ENCODE measurements at regions not wholly inside any gene's neighbourhood (a gene's known extent, or its start where the extent isn't known, plus 50 kb on each side); places are given as distances from the start of the nearest gene placed in this dataset.
"Not testable (repeated sequence)": the region's sequence is repeated elsewhere in the genome, so short reads cannot be mapped to it uniquely, and the experiment has no call there.

GRCh38 chr2:163026136-163026775 is 187.7 kb upstream of the KCNH7 start:
- WGBS, 2 donors, result 59 to 68% methylated on average over 37 to 43 of the region's 43 CpGs
- ATAC-seq (ENCODE audit: low FRiP score); H3K27ac ChIP-seq (ENCODE audit: low read depth in 1 of 2, low read length in 2 of 2); H3K4me3 ChIP-seq (ENCODE audit: low read length in 2 of 2); H3K27me3 ChIP-seq (ENCODE audit: control insufficient read depth in 1 of 2, insufficient read depth in 2 of 2, low read length in 1 of 2); H3K9me3 ChIP-seq (ENCODE audit: control insufficient read depth, low read length); H3K36me3 ChIP-seq (ENCODE audit: control insufficient read depth in 1 of 2, insufficient read depth in 2 of 2, low read length in 1 of 2); H3K4me1 ChIP-seq (ENCODE audit: control insufficient read depth in 1 of 2, insufficient read depth in 2 of 2, low read length in 2 of 2); intact Hi-C loops (cut with DNase I): not testable (repeated sequence)
- peak in 1 of 2 donors; percentile 23 for DNase-seq

GRCh38 chr2:163016882-163017281 is 178.3 kb upstream of the KCNH7 start:
- H3K4me3 ChIP-seq (ENCODE audit: low read length in 2 of 2); H3K4me1 ChIP-seq (ENCODE audit: control insufficient read depth in 1 of 2, insufficient read depth in 2 of 2, low read length in 2 of 2); intact Hi-C loops (cut with DNase I); H3K27ac ChIP-seq (ENCODE audit: low read depth in 1 of 2, low read length in 2 of 2); H3K27me3 ChIP-seq (ENCODE audit: control insufficient read depth in 1 of 2, insufficient read depth in 2 of 2, low read length in 1 of 2); H3K9me3 ChIP-seq (ENCODE audit: control insufficient read depth, low read length); H3K36me3 ChIP-seq (ENCODE audit: control insufficient read depth in 1 of 2, insufficient read depth in 2 of 2, low read length in 1 of 2); ATAC-seq (ENCODE audit: low FRiP score): not testable (repeated sequence)
- peak in 1 of 2 donors; percentile 53 for DNase-seq
- WGBS, 2 donors, result 62 to 75% methylated on average over 5 of the region's 5 CpGs

DNA sequence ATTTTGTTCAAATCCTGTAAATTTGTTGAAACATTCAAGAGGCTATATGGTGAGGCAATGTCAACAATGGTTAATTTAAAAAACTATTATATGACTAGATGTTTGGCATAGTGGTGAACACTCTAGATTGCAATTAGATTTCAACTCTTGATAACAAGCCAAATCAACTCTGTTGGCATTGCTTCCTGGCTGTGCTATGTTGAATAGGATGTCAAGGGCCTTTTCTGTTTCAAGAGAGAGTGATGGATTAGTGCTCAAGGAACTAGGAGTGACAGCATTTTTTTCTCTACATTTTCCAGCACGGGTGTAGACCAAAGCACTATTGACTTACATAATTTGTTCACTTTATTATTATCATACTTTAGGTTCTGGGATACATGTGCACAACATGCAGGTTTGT is 172.4 kb upstream of the KCNH7 start:
- ATAC-seq (ENCODE audit: low FRiP score) (no peak), DNase-seq (no peak)
- 22 to 31% methylated on average over 1 of the region's 1 CpG for WGBS, 2 donors
- H3K9me3 ChIP-seq (ENCODE audit: control insufficient read depth, low read length), result no peaks in the 10 kb centered on the region
- H3K4me1 ChIP-seq (ENCODE audit: control insufficient read depth in 1 of 2, insufficient read depth in 2 of 2, low read length in 2 of 2), result no peaks in the 10 kb centered on the region
- no peak overlapping the region for H3K4me3 ChIP-seq (ENCODE audit: low read length in 2 of 2)
- H3K27me3 ChIP-seq (ENCODE audit: control insufficient read depth in 1 of 2, insufficient read depth in 2 of 2, low read length in 1 of 2), result no peaks in the 10 kb centered on the region
- no peak overlapping the region for H3K27ac ChIP-seq (ENCODE audit: low read depth in 1 of 2, low read length in 2 of 2)
- H3K36me3 ChIP-seq (ENCODE audit: control insufficient read depth in 1 of 2, insufficient read depth in 2 of 2, low read length in 1 of 2), result no peaks in the 10 kb centered on the region
- intact Hi-C loops (cut with DNase I), result no loop called here

DNA sequence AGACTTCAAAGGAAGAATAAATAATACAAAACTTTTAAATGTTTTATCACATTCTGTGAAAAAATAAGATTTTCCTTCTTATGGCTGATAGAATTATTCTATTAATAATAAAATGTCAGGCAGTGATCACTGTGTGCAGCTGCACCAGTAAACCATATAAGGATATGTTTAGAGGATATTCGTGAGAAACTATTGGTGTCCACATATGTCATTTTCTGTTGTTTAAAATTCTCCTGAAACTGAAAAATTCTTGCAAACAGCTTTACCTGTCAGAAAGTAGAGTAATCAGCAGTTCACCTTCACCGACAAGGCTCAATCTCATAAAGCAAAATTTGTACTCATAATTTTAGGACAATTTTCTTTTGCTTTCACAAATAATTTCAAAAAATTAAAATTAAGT is 170.1 kb upstream of the KCNH7 start:
- intact Hi-C loops (cut with DNase I), result no loop called here
- DNase-seq (no peak), ATAC-seq (ENCODE audit: low FRiP score) (no peak)
- no peaks in the 10 kb centered on the region for H3K9me3 ChIP-seq (ENCODE audit: control insufficient read depth, low read length)
- H3K4me3 ChIP-seq (ENCODE audit: low read length in 2 of 2), result no peak overlapping the region
- no peaks in the 10 kb centered on the region for H3K36me3 ChIP-seq (ENCODE audit: control insufficient read depth in 1 of 2, insufficient read depth in 2 of 2, low read length in 1 of 2)
- no peaks in the 10 kb centered on the region for H3K27me3 ChIP-seq (ENCODE audit: control insufficient read depth in 1 of 2, insufficient read depth in 2 of 2, low read length in 1 of 2)
- 83 to 88% methylated on average over 2 of the region's 2 CpGs for WGBS, 2 donors
- H3K27ac ChIP-seq (ENCODE audit: low read depth in 1 of 2, low read length in 2 of 2), result no peak overlapping the region
- H3K4me1 ChIP-seq (ENCODE audit: control insufficient read depth in 1 of 2, insufficient read depth in 2 of 2, low read length in 2 of 2), result no peaks in the 10 kb centered on the region

DNA sequence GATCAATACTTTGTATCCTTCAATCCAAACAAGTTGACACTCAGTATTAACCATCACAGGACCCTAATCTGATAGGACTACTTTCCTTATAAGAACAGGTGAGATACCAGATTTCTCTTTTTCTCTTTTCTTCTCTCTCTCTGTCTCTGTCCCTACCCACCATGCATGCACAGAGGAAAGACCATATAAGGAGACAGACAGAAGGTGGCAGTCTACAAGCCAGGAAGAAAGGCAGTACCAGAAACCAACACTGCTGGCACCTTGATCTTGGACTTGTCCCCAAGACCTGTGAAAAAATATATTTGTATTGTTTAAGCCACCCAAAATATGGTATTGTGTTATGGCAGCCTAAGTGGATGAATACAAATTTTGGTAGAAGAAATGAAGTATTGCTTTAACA is 156.2 kb upstream of the KCNH7 start:
- Histone ChIP-seq H3K36me3 (ENCODE audit: control insufficient read depth in 1 of 2, insufficient read depth in 2 of 2, low read length in 1 of 2) (no peaks in the 10 kb centered on the region), H3K27ac (ENCODE audit: low read depth in 1 of 2, low read length in 2 of 2) (no peak overlapping the region), H3K4me1 (ENCODE audit: control insufficient read depth in 1 of 2, insufficient read depth in 2 of 2, low read length in 2 of 2) (no peaks in the 10 kb centered on the region), H3K9me3 (ENCODE audit: control insufficient read depth, low read length) (no peaks in the 10 kb centered on the region), H3K27me3 (ENCODE audit: control insufficient read depth in 1 of 2, insufficient read depth in 2 of 2, low read length in 1 of 2) (no peaks in the 10 kb centered on the region), H3K4me3 (ENCODE audit: low read length in 2 of 2) (no peak overlapping the region)
- intact Hi-C loops (cut with DNase I), result no loop called here
- DNase-seq (no peak), ATAC-seq (ENCODE audit: low FRiP score) (no peak)

DNA sequence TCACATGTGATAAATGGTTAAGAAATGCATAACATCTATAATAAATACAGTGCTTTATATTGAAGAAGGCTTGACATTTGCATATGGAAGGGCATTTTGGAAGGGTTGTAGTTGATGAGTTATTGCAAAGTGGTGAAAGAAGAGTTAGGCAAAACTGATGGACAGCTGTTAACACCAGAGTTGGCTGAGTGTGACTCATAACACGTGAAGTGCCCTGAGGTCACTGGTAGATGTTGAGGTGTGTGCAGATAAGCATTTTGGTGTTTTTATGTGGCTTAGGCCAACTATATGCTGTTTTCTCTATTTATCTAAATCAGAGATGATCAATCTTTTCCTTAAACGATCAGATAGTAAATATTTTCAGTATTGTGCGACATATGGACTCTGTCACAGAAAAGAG is 154.3 kb upstream of the KCNH7 start:
- intact Hi-C loops (cut with DNase I), result no loop called here
- Histone ChIP-seq H3K27me3 (ENCODE audit: control insufficient read depth in 1 of 2, insufficient read depth in 2 of 2, low read length in 1 of 2) (no peaks in the 10 kb centered on the region), H3K9me3 (ENCODE audit: control insufficient read depth, low read length) (no peaks in the 10 kb centered on the region), H3K4me1 (ENCODE audit: control insufficient read depth in 1 of 2, insufficient read depth in 2 of 2, low read length in 2 of 2) (no peaks in the 10 kb centered on the region), H3K36me3 (ENCODE audit: control insufficient read depth in 1 of 2, insufficient read depth in 2 of 2, low read length in 1 of 2) (no peaks in the 10 kb centered on the region), H3K27ac (ENCODE audit: low read depth in 1 of 2, low read length in 2 of 2) (no peak overlapping the region), H3K4me3 (ENCODE audit: low read length in 2 of 2) (no peak overlapping the region)
- 49 to 59% methylated on average over 3 of the region's 3 CpGs for WGBS, 2 donors
- ATAC-seq (ENCODE audit: low FRiP score), result no peak
- no peak for DNase-seq

DNA sequence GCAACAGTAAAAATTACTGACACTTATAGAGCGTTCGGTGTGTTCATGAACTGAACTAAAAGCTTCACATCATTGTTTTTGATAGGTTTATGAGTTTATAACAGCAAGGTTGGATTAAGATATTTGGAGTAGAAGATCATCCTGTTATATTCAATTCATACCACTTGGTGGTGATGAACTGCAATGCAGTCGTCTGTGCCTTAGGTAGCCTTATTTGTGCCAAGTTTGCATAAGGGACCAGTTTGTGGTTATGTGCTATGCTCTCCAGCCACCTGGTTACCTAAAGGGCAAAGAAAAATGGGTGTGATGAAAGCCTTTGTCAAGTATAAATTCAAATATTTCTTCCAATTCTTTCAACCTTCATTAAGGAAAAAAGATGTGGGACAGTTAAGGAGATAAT is 150.9 kb upstream of the KCNH7 start:
- H3K4me3 ChIP-seq (ENCODE audit: low read length in 2 of 2), result no peak overlapping the region
- no peaks in the 10 kb centered on the region for H3K9me3 ChIP-seq (ENCODE audit: control insufficient read depth, low read length)
- H3K4me1 ChIP-seq (ENCODE audit: control insufficient read depth in 1 of 2, insufficient read depth in 2 of 2, low read length in 2 of 2), result no peaks in the 10 kb centered on the region
- H3K36me3 ChIP-seq (ENCODE audit: control insufficient read depth in 1 of 2, insufficient read depth in 2 of 2, low read length in 1 of 2), result no peaks in the 10 kb centered on the region
- no peaks in the 10 kb centered on the region for H3K27me3 ChIP-seq (ENCODE audit: control insufficient read depth in 1 of 2, insufficient read depth in 2 of 2, low read length in 1 of 2)
- DNase-seq, result no peak
- no peak for ATAC-seq (ENCODE audit: low FRiP score)
- intact Hi-C loops (cut with DNase I), result no loop called here
- WGBS, 2 donors, result 52 to 65% methylated on average over 3 of the region's 3 CpGs
- H3K27ac ChIP-seq (ENCODE audit: low read depth in 1 of 2, low read length in 2 of 2), result no peak overlapping the region

GRCh38 chr2:162974771-162975170 is 136.2 kb upstream of the KCNH7 start:
- intact Hi-C loops (cut with DNase I), result no loop called here
- H3K36me3 ChIP-seq (ENCODE audit: control insufficient read depth in 1 of 2, insufficient read depth in 2 of 2, low read length in 1 of 2), result no peaks in the 10 kb centered on the region
- no peak overlapping the region for H3K27ac ChIP-seq (ENCODE audit: low read depth in 1 of 2, low read length in 2 of 2)
- no peak overlapping the region for H3K4me3 ChIP-seq (ENCODE audit: low read length in 2 of 2)
- H3K9me3 ChIP-seq (ENCODE audit: control insufficient read depth, low read length), result no peaks in the 10 kb centered on the region
- no peaks in the 10 kb centered on the region for H3K27me3 ChIP-seq (ENCODE audit: control insufficient read depth in 1 of 2, insufficient read depth in 2 of 2, low read length in 1 of 2)
- ATAC-seq (ENCODE audit: low FRiP score), result no peak
- 78 to 81% methylated on average over 2 of the region's 2 CpGs for WGBS, 2 donors
- H3K4me1 ChIP-seq (ENCODE audit: control insufficient read depth in 1 of 2, insufficient read depth in 2 of 2, low read length in 2 of 2), result no peaks in the 10 kb centered on the region
- DNase-seq, result no peak

GRCh38 chr2:162972383-162972782 is 133.8 kb upstream of the KCNH7 start:
- intact Hi-C loops (cut with DNase I), result no loop called here

More at GRCh38 chr2:162972383-162972782, 133.8 kb upstream of the KCNH7 start:
- no peak overlapping the region for H3K4me3 ChIP-seq (ENCODE audit: low read length in 2 of 2)
- no peaks in the 10 kb centered on the region for H3K27me3 ChIP-seq (ENCODE audit: control insufficient read depth in 1 of 2, insufficient read depth in 2 of 2, low read length in 1 of 2)
- DNase-seq (no peak), ATAC-seq (ENCODE audit: low FRiP score) (no peak)
- no peak overlapping the region for H3K27ac ChIP-seq (ENCODE audit: low read depth in 1 of 2, low read length in 2 of 2)
- H3K9me3 ChIP-seq (ENCODE audit: control insufficient read depth, low read length), result no peaks in the 10 kb centered on the region
- no peaks in the 10 kb centered on the region for H3K36me3 ChIP-seq (ENCODE audit: control insufficient read depth in 1 of 2, insufficient read depth in 2 of 2, low read length in 1 of 2)
- 81 to 83% methylated on average over 1 of the region's 1 CpG for WGBS, 2 donors
- H3K4me1 ChIP-seq (ENCODE audit: control insufficient read depth in 1 of 2, insufficient read depth in 2 of 2, low read length in 2 of 2), result no peaks in the 10 kb centered on the region

All from aorta (tissue), 5 donors.